22Rv1 (cell line): ENCODE measurements at regions not wholly inside any gene's neighbourhood (a gene's known extent, or its start where the extent isn't known, plus 50 kb on each side); places are given as distances from the start of the nearest gene placed in this dataset.

Experiments
- H3K27ac ChIP-seq: fragments of 450-650 bp; 2 replicates; pipeline ENCODE4 v1.5.1; 2017
- CTCF ChIP-seq: fragments of 450-650 bp; IDR thresholded peaks from 2 replicates; pipeline ENCODE4 v1.5.1; 2017; ENCODE audit warnings: mild to moderate bottlenecking
- ZFX ChIP-seq: fragments of 450-650 bp; IDR thresholded peaks from 2 replicates; pipeline ENCODE4 v1.6.1; 2017; ENCODE audit warnings: antibody characterized with exemption, borderline replicate concordance

- TF ChIP-seq CTCF (no peak), ZFX (no peak)
- H3K27ac ChIP-seq = no peak overlapping the region
Observed at GRCh38 chr6:1020837-1021236, 291.1 kb upstream of the FOXQ1 start.

- TF ChIP-seq ZFX = no peak
- TF ChIP-seq CTCF = no peak
- H3K27ac ChIP-seq = no peak overlapping the region
Observed at GRCh38 chr6:1020133-1020532, 291.8 kb upstream of the FOXQ1 start.

- no peak overlapping the region for H3K27ac ChIP-seq
- no peak for TF ChIP-seq ZFX
- no peak for TF ChIP-seq CTCF
Observed at GRCh38 chr6:1018041-1018440, 293.9 kb upstream of the FOXQ1 start.

- TF ChIP-seq ZFX = no peak
- TF ChIP-seq CTCF = no peak
Observed at GRCh38 chr6:1016329-1017302, 295.3 kb upstream of the FOXQ1 start.

GRCh38 chr6:1015825-1016224, 296.1 kb upstream of the FOXQ1 start:
- no peak for TF ChIP-seq CTCF
- no peak for TF ChIP-seq ZFX
- H3K27ac ChIP-seq = no peak overlapping the region

More at GRCh38 chr6:1016329-1017302, 295.3 kb upstream of the FOXQ1 start:
- H3K27ac ChIP-seq = no peak overlapping the region

GRCh38 chr6:1014431-1014807, 297.5 kb upstream of the FOXQ1 start:
- TF ChIP-seq ZFX (no peak), CTCF (no peak)
- H3K27ac ChIP-seq = no peak overlapping the region
